Thymus (tissue), 11 donors: ENCODE measurements at regions not wholly inside any gene's neighbourhood (a gene's known extent, or its start where the extent isn't known, plus 50 kb on each side); places are given as distances from the start of the nearest gene placed in this dataset.

Source experiments
- DNase-seq, 9 donors: peaks; one replicate each; pipeline ENCODE4 v3.0.0-alpha.2; 2013; ENCODE audit warnings: low spot score in 9 of 9, low read depth in 6 of 9, missing footprints in 1 of 9
- H3K27ac ChIP-seq, 2 donors: one replicate each; pipeline ENCODE4 v1.5.1; 2013; ENCODE audit warnings: control low read depth in 1 of 2, low read depth in 1 of 2, low read length in 1 of 2, mild to moderate bottlenecking in 1 of 2, moderate library complexity in 1 of 2
- H3K27me3 ChIP-seq, 2 donors: one replicate each; pipeline ENCODE4 v1.5.1; 2013; ENCODE audit warnings: low read length in 1 of 2; ENCODE audit not compliant: control insufficient read depth in 2 of 2, insufficient read depth in 1 of 2
- H3K36me3 ChIP-seq, 2 donors: one replicate each; pipeline ENCODE4 v1.5.1; 2013; ENCODE audit warnings: low read length in 1 of 2, mild to moderate bottlenecking in 1 of 2, moderate library complexity in 1 of 2; ENCODE audit not compliant: control insufficient read depth in 2 of 2, insufficient read depth in 2 of 2
- H3K4me1 ChIP-seq, 2 donors: one replicate each; pipeline ENCODE4 v1.5.1; 2013; ENCODE audit warnings: low read length in 2 of 2; ENCODE audit not compliant: control insufficient read depth in 2 of 2, insufficient read depth in 2 of 2
- H3K4me3 ChIP-seq, 2 donors: one replicate each; pipeline ENCODE4 v1.5.1; 2013; ENCODE audit warnings: low read length in 2 of 2, control low read depth in 1 of 2, mild to moderate bottlenecking in 1 of 2
- H3K9me3 ChIP-seq, 2 donors: one replicate each; pipeline ENCODE4 v1.5.1; 2013; ENCODE audit warnings: low read length in 1 of 2, mild to moderate bottlenecking in 1 of 2; ENCODE audit not compliant: control insufficient read depth in 2 of 2, insufficient read depth in 1 of 2
- WGBS: extraction: QIAGEN DNeasy Blood & Tissue Kit; methylation state at CpG from one replicate; pipeline ENCODE4 v1.1.7; 2013; 5-methylcytosine and 5-hydroxymethylcytosine counted together
- donor health status: healthy.

GRCh38 chr1:10928654-10929053 lies 83.8 kb upstream of the TARDBP start:
- Histone ChIP-seq H3K27ac (no peak overlapping the region), H3K36me3 (no peaks in the 10 kb centered on the region), H3K4me1 (peaks cover 3 to 15% of the 10 kb centered on the region in 2 donors), H3K4me3 (no peak overlapping the region), H3K9me3 (peaks cover 4 to 12% of the 10 kb centered on the region in 2 donors), H3K27me3 (no peaks in the 10 kb centered on the region)
- DNase-seq: no peak
- 84% methylated on average over 4 of the region's 4 CpGs for WGBS

GRCh38 chr1:10932088-10932487 lies 80.4 kb upstream of the TARDBP start:
- 21% methylated on average over 6 of the region's 6 CpGs for WGBS
- Histone ChIP-seq H3K4me1 (peaks cover 5 to 30% of the 10 kb centered on the region in 2 donors), H3K27me3 (peaks cover 0 to 12% of the 10 kb centered on the region in 2 donors), H3K27ac (peak overlapping the region in 1 of 2 donors; percentile 41), H3K36me3 (no peaks in the 10 kb centered on the region), H3K4me3 (no peak overlapping the region), H3K9me3 (peaks cover 4 to 12% of the 10 kb centered on the region in 2 donors)
- peak in 5 of 9 donors; percentile 62 to 89 (median 73) for DNase-seq

- H3K36me3 ChIP-seq: no peaks in the 10 kb centered on the region
- H3K4me3 ChIP-seq: no peak overlapping the region
- H3K9me3 ChIP-seq: peaks cover 0 to under 1% of the 10 kb centered on the region in 2 donors
- no peak for DNase-seq
- 78% methylated on average over 12 of the region's 12 CpGs for WGBS
- no peak overlapping the region for H3K27ac ChIP-seq
- peaks cover 0 to 29% of the 10 kb centered on the region in 2 donors for H3K27me3 ChIP-seq
- peaks cover 18 to 51% of the 10 kb centered on the region in 2 donors for H3K4me1 ChIP-seq
These were observed 78.2 kb upstream of the TARDBP start for GRCh38 chr1:10934150-10934818.

- WGBS: 95% methylated on average over 8 of the region's 8 CpGs
- H3K27ac ChIP-seq: no peak overlapping the region
- H3K27me3 ChIP-seq: peaks cover 0 to 34% of the 10 kb centered on the region in 2 donors
- no peak overlapping the region for H3K4me3 ChIP-seq
- peaks cover 28 to 61% of the 10 kb centered on the region in 2 donors for H3K4me1 ChIP-seq
- no peaks in the 10 kb centered on the region for H3K36me3 ChIP-seq
- DNase-seq: no peak
- no peaks in the 10 kb centered on the region for H3K9me3 ChIP-seq
These were observed 77.2 kb upstream of the TARDBP start for GRCh38 chr1:10935246-10935645.

GRCh38 chr1:10935724-10936123 lies 76.7 kb upstream of the TARDBP start:
- DNase-seq: no peak
- 95% methylated on average over 7 of the region's 7 CpGs for WGBS
- no peak overlapping the region for H3K27ac ChIP-seq
- peaks cover 31 to 66% of the 10 kb centered on the region in 2 donors for H3K4me1 ChIP-seq
- no peaks in the 10 kb centered on the region for H3K9me3 ChIP-seq
- H3K27me3 ChIP-seq: peaks cover 0 to 35% of the 10 kb centered on the region in 2 donors
- H3K36me3 ChIP-seq: no peaks in the 10 kb centered on the region
- H3K4me3 ChIP-seq: no peak overlapping the region

- Histone ChIP-seq H3K27me3 (peaks cover 4 to 45% of the 10 kb centered on the region in 2 donors), H3K4me1 (peaks cover 34 to 68% of the 10 kb centered on the region in 2 donors), H3K9me3 (no peaks in the 10 kb centered on the region), H3K36me3 (no peaks in the 10 kb centered on the region), H3K4me3 (no peak overlapping the region), H3K27ac (no peak overlapping the region)
- WGBS: 36% methylated on average over 19 of the region's 19 CpGs
- peak in 3 of 9 donors; percentile 57 to 74 (median 61) for DNase-seq
These were observed 75.2 kb upstream of the TARDBP start for GRCh38 chr1:10936998-10937901.

- Histone ChIP-seq H3K27me3 (peaks cover 7 to 62% of the 10 kb centered on the region in 2 donors), H3K27ac (no peak overlapping the region), H3K4me3 (no peak overlapping the region), H3K9me3 (no peaks in the 10 kb centered on the region), H3K36me3 (no peaks in the 10 kb centered on the region), H3K4me1 (peaks cover 34 to 67% of the 10 kb centered on the region in 2 donors)
- no peak for DNase-seq
- WGBS: 94% methylated on average over 17 of the region's 17 CpGs
These were observed 73.6 kb upstream of the TARDBP start for GRCh38 chr1:10938741-10939417.

GRCh38 chr1:10939654-10940450 lies 72.6 kb upstream of the TARDBP start:
- Histone ChIP-seq H3K27me3 (peaks cover 7 to 65% of the 10 kb centered on the region in 2 donors), H3K36me3 (no peaks in the 10 kb centered on the region), H3K9me3 (no peaks in the 10 kb centered on the region), H3K27ac (peak overlapping the region in 1 of 2 donors; percentile 12), H3K4me3 (peak overlapping the region; percentile 2), H3K4me1 (peaks cover 37 to 66% of the 10 kb centered on the region in 2 donors)
- peak in 5 of 9 donors; percentile 59 to 88 (median 74) for DNase-seq
- WGBS: 7% methylated on average over 20 of the region's 20 CpGs
